OCI-LY7 (cell line): ENCODE measurements at regions not wholly inside any gene's neighbourhood (a gene's known extent, or its start where the extent isn't known, plus 50 kb on each side); places are given as distances from the start of the nearest gene placed in this dataset.

ENCODE experiments used
- BruUV-seq: library from RNA; stranded (reverse); fragments of 400-500 nt; replicated peaks from 2 replicates; lab custom pipeline; 2021; lab: Mats Ljungman, UMichigan
- CTCF ChIA-PET: fragments of 300-600 bp; sonication (Branson Sonifier 250); formaldehyde crosslinking; loops from one replicate; lab custom pipeline; 2022; ENCODE audit warnings: antibody characterized with exemption; ENCODE audit not compliant: unreplicated experiment; lab: Charles Lee
- POLR2A ChIA-PET: fragments of 300-600 bp; sonication (Branson Sonifier 250); formaldehyde crosslinking; loops from one replicate; lab custom pipeline; 2022; ENCODE audit warnings: antibody characterized with exemption; lab: Charles Lee
- DNase-seq: peaks from one replicate; pipeline ENCODE4 v3.0.0-alpha.2; 2015; ENCODE audit warnings: low spot score
- H2AFZ ChIP-seq: fragments of 200-600 bp; sonication (generic), shearing (Covaris generic); 2 replicates; pipeline ENCODE4 v1.6.1; 2014; ENCODE audit warnings: mild to moderate bottlenecking, antibody characterized with exemption, low read length, moderate library complexity
- H3K27ac ChIP-seq: fragments of 200-600 bp; sonication (generic); 2 replicates; pipeline ENCODE4 v1.5.1; 2014; ENCODE audit warnings: mixed run types, low read depth, mild to moderate bottlenecking, moderate library complexity, low read length, inconsistent platforms; ENCODE audit not compliant: poor library complexity, severe bottlenecking
- H3K36me3 ChIP-seq: fragments of 200-600 bp; sonication (generic); 2 replicates; pipeline ENCODE4 v1.6.1; 2014; ENCODE audit warnings: mild to moderate bottlenecking, antibody characterized with exemption, low read length, moderate library complexity, mixed read lengths; ENCODE audit not compliant: insufficient read depth
- H3K4me1 ChIP-seq: fragments of 200-600 bp; sonication (generic); 2 replicates; pipeline ENCODE4 v1.5.1; 2014; ENCODE audit warnings: mild to moderate bottlenecking, low read length; ENCODE audit not compliant: insufficient read depth, poor library complexity, severe bottlenecking
- H3K4me2 ChIP-seq: fragments of 200-600 bp; sonication (generic); 2 replicates; pipeline ENCODE4 v1.6.1; 2014; ENCODE audit warnings: mild to moderate bottlenecking, low read length
- H3K4me3 ChIP-seq: fragments of 200-600 bp; sonication (generic); 2 replicates; pipeline ENCODE4 v1.5.1; 2014; ENCODE audit warnings: mild to moderate bottlenecking, low read depth, low read length; ENCODE audit not compliant: poor library complexity, severe bottlenecking
- H3K79me2 ChIP-seq: fragments of 200-600 bp; sonication (generic); 2 replicates; pipeline ENCODE4 v1.6.1; 2016; ENCODE audit warnings: low read depth, mild to moderate bottlenecking, low read length, moderate library complexity, mixed read lengths; ENCODE audit not compliant: insufficient read depth
- H3K9me2 ChIP-seq: fragments of 200-600 bp; sonication (generic); 2 replicates; pipeline ENCODE4 v1.6.1; 2016; ENCODE audit warnings: mild to moderate bottlenecking, low read length, mixed read lengths; ENCODE audit not compliant: insufficient read depth
- H3K9me3 ChIP-seq: fragments of 200-600 bp; sonication (generic); 2 replicates; pipeline ENCODE4 v1.6.1; 2014; ENCODE audit warnings: mild to moderate bottlenecking, mixed run types, low read length, mixed read lengths
- H4K20me1 ChIP-seq: fragments of 200-600 bp; sonication (generic); 2 replicates; pipeline ENCODE4 v1.6.1; 2014; ENCODE audit warnings: mild to moderate bottlenecking, antibody characterized with exemption, low read length, moderate library complexity, mixed read lengths; ENCODE audit not compliant: insufficient read depth
- CTCF ChIP-seq: fragments of 200-600 bp; sonication (generic); conservative IDR thresholded peaks from 2 replicates; pipeline ENCODE4 v1.5.1; 2014; ENCODE audit warnings: mild to moderate bottlenecking, antibody characterized with exemption, low read length, moderate library complexity, mixed read lengths
- EZH2phosphoT487 ChIP-seq: fragments of 200-600 bp; sonication (generic); IDR thresholded peaks from 2 replicates; pipeline ENCODE4 v1.6.1; 2018; ENCODE audit warnings: low read depth, borderline replicate concordance, mild to moderate bottlenecking, mixed run types, antibody characterized with exemption, low read length, moderate library complexity, mixed read lengths
- intact Hi-C: fragments of 100-400 bp; cut with micrococcal nuclease; formaldehyde crosslinking; loops from one replicate; pipeline ENCODE4 v1.10.0; 2022; ENCODE audit not compliant: unreplicated experiment

GRCh38 chr2:129400826-129401225 lies 578.6 kb upstream of the RAB6C start:
- peak; percentile 0 for DNase-seq
- Histone ChIP-seq H3K4me3 (no peak overlapping the region), H3K36me3 (no peaks in the 10 kb centered on the region), H3K9me3 (no peaks in the 10 kb centered on the region), H4K20me1 (no peaks in the 10 kb centered on the region), H3K4me2 (no peak overlapping the region), H3K79me2 (no peaks in the 10 kb centered on the region), H3K9me2 (no peaks in the 10 kb centered on the region), H2AFZ (no peak overlapping the region), H3K27ac (no peak overlapping the region), H3K4me1 (no peaks in the 10 kb centered on the region)
- TF ChIP-seq CTCF, result no peak
- intact Hi-C loops, result no loop called here
- ChIA-PET CTCF (no interaction called here), POLR2A (no interaction called here)
- no TSS peak for BruUV-seq

- Histone ChIP-seq H3K4me2 (no peak overlapping the region), H3K36me3 (no peaks in the 10 kb centered on the region), H2AFZ (no peak overlapping the region), H3K4me3 (no peak overlapping the region), H3K27ac (no peak overlapping the region), H4K20me1 (no peaks in the 10 kb centered on the region), H3K4me1 (no peaks in the 10 kb centered on the region), H3K79me2 (no peaks in the 10 kb centered on the region), H3K9me3 (no peaks in the 10 kb centered on the region), H3K9me2 (no peaks in the 10 kb centered on the region)
- TF ChIP-seq EZH2phosphoT487 (no peak), CTCF (no peak)
- intact Hi-C loops, result no loop called here
- no TSS peak for BruUV-seq
- no peak for DNase-seq
- CTCF ChIA-PET, result no interaction called here
- POLR2A ChIA-PET, result interaction anchor here (0.6 kb wide), 1 partner anchor 11 kb away, joined by 7 read pairs; no protein-coding TSS in a partner anchor
Measured at GRCh38 chr2:129402076-129402475, 577.4 kb upstream of the RAB6C start.

GRCh38 chr2:129404000-129404685 lies 575.3 kb upstream of the RAB6C start:
- ChIA-PET POLR2A (no interaction called here), CTCF (no interaction called here)
- Histone ChIP-seq H3K36me3 (no peaks in the 10 kb centered on the region), H3K9me2 (no peaks in the 10 kb centered on the region), H2AFZ (no peak overlapping the region), H3K4me3 (no peak overlapping the region), H3K27ac (no peak overlapping the region), H3K4me2 (no peak overlapping the region), H4K20me1 (no peaks in the 10 kb centered on the region), H3K9me3 (no peaks in the 10 kb centered on the region), H3K79me2 (no peaks in the 10 kb centered on the region), H3K4me1 (no peaks in the 10 kb centered on the region)
- intact Hi-C loops, result no loop called here
- no TSS peak for BruUV-seq
- TF ChIP-seq CTCF, result no peak
- no peak for TF ChIP-seq EZH2phosphoT487
- no peak for DNase-seq
